NCI-H2107 treated with DMSO at 0.1 percent for 48 hours (cell line): ENCODE measurements at regions not wholly inside any gene's neighbourhood (a gene's known extent, or its start where the extent isn't known, plus 50 kb on each side); places are given as distances from the start of the nearest gene placed in this dataset.
A peak's percentile ranks its signal among the peaks of the same experiment; 100 is the strongest.

Source experiments
- DNase-seq: peaks from one replicate; lab custom pipeline; 2025; ENCODE audit not compliant: unreplicated experiment; lab: John Stamatoyannopoulos, UW

DNA sequence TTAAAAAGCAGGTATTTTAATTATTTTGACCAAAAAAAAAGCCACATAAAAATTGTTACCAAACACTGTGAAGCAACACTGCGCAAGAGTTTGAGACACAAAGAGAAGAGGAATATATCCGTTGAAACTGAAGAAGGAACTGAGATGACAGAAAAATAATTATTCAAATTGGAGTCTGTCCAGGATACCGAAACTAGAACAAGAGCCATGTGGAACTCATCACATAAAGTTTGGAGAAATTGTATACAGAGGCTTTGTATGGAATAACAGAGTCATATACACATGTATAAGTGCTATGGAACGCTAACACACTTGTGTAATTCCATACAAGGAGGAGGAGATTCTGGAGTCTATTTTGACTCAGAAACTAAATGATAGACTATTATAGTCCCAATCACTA, 675.1 kb upstream of the ADGRL2 start:
- no peak for DNase-seq

DNA sequence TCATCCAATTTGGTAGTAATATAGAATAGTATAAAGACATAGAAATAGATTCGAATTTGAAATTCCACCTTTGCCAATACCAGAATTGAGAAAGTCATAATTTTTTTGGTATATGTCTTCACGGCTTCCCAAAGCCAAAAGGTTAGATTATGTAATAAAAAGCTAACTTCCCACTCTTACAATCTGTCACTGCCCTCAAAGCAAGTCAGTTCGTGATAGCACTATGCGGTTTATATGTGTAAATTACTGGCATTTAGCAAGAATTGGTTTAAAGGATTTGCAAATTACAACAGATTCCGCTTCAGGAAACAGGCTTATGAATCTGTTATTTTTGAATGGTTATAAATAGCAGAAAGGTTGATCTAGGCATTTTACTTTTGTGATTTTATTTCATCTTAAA, 679.4 kb upstream of the ADGRL2 start:
- DNase-seq = no peak

- no peak for DNase-seq
These were observed 681.4 kb upstream of the ADGRL2 start for GRCh38 chr1:81119319-81119718.

- DNase-seq = no peak
These were observed 682.2 kb upstream of the ADGRL2 start for GRCh38 chr1:81118550-81118949.

GRCh38 chr1:81115422-81115821, 685.3 kb upstream of the ADGRL2 start:
- DNase-seq = no peak

DNA sequence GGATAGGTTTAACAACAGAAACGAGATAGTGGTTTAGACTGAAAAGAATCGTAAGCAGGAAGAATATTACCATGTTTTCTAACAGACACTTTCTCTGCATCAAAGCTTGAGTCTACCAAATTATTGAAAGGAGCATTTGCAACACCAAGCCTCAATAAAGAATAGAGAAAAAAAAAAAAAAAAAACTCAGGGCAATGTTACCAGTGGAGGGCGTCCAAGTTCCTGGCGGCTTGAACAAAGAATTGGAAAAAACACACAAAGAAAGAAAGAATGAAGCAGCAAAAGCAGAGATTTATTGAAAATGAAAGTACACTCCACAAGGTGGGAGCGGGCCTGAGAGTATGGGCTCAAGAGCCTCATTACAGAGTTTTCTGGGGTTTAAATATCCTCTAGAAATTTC, 686.5 kb upstream of the ADGRL2 start:
- DNase-seq = no peak

- no peak for DNase-seq
These were observed 687.0 kb upstream of the ADGRL2 start for GRCh38 chr1:81113688-81114087.

DNA sequence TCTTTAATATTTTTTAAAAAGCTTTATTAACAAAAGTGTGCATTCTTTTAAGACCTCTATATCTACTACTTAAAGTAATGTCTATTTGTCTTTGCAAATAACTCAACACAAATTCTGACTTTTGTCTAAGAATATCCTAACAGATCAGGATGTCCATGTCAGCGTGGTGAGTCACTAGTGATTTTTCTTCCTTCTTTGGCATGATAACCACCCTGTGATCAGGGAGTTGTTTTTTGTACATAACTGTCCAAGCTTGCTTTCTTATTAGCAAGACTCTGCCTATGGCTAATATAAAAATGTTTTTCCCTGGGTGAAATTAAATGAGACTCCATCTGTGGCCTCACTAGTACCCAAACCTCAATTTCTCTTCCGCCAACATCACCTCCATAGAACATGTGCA, 688.9 kb upstream of the ADGRL2 start:
- DNase-seq = no peak

DNA sequence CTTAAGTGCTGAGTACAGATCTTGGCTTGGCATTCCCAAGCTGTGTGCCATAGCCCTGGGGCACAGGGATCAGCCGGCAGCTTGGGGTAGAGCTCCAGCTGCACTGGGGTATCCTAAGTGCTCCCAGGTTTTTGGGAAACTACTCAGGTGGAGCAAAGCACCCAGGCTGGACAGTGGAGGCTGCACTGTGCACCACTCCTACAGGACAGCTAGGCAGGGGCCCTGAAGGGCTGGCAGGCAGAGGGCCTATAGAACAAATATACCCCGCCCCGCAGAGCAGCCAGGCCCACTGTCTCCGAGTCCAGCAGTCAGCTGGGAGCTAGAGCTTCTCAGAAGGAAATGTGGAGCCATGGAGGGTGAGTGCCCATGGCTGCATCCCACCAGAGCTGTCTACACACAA, 691.7 kb upstream of the ADGRL2 start:
- no peak for DNase-seq

- DNase-seq = no peak
These were observed 702.9 kb upstream of the ADGRL2 start for GRCh38 chr1:81097860-81098259.

DNA sequence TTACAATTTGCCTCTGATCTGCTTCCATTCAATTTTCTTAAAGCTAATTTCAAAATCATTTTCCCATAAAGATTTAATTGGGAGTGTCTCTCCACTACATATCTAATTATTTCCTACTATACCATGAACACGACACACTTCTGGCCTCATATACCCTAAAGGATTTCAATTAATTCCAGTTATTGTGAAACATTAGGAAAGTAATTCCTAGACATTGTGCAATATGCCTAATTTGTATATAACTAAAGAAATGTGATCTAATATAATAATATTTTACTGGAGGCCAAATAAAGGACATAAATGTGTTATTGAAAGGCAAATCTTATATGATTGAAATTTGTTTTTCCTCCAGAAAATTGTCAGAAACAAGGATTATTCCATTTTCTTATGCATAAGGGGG, 727.2 kb upstream of the ADGRL2 start:
- no peak for DNase-seq

- DNase-seq = no peak
These were observed 728.6 kb upstream of the ADGRL2 start for GRCh38 chr1:81071969-81072753.

- no peak for DNase-seq
These were observed 729.5 kb upstream of the ADGRL2 start for GRCh38 chr1:81071072-81071858.

- no peak for DNase-seq
These were observed 730.9 kb upstream of the ADGRL2 start for GRCh38 chr1:81069856-81070255.

GRCh38 chr1:81068726-81069125, 732.0 kb upstream of the ADGRL2 start:
- no peak for DNase-seq

GRCh38 chr1:81053826-81054225, 746.9 kb upstream of the ADGRL2 start:
- DNase-seq = no peak

- no peak for DNase-seq
These were observed 748.6 kb upstream of the ADGRL2 start for GRCh38 chr1:81052162-81052561.

DNA sequence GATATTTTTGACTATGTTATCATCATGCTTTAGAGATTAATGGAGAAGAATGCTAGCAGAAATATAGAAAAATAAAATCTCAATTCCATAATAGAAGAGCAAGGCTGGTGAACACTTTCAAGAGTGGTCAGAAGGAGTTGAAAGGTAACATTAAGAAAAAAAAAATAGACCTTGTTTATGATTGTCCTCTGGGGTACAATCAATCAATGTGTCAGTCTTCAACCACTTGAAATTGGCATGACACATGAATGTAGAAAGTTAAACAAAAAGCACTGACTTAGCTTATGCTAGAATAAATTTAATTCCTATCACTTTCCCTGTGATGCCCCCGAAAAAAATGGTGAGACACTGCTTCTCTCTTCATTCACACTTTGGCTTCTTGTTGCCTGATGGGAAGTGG, 750.3 kb upstream of the ADGRL2 start:
- DNase-seq = no peak

DNA sequence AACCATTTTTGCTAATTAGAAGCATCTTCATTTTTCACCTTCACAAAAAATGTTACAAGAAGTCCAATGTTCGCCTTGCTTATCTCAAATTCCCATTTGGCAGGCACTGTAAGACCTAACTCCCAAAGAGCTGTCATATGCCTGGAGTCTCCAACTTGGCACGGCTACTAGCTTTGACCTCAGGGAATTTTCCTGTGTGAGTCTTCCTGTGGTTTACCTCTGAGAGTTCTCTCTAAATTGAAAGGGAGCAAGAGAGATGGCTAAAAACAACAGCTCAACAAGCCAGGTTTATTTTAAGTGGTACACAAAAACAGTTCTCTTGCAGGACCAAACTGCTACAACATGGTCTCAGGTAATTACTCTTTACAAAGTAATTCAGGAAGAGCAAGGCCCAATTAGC, 756.0 kb upstream of the ADGRL2 start:
- DNase-seq = peak; percentile 21

DNA sequence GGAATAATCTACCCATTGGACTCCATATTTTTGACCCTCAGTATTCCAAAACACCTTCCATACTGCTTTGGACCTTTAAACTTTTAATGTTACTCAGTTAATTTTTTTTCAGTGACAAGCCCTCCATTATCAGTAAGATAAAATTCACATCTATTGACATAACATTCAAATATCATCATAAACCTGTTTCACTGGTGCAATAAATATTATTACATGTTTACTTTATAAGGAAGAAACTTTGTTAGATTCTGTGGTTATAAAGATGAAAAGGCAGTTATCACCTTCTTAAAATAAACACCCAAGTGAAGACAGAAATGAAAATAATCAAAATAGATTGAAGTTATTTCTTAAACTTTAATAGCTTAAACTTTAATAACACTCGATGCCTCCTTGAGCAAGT, 758.5 kb upstream of the ADGRL2 start:
- no peak for DNase-seq

- DNase-seq = no peak
These were observed 766.4 kb upstream of the ADGRL2 start for GRCh38 chr1:81034291-81034690.

DNA sequence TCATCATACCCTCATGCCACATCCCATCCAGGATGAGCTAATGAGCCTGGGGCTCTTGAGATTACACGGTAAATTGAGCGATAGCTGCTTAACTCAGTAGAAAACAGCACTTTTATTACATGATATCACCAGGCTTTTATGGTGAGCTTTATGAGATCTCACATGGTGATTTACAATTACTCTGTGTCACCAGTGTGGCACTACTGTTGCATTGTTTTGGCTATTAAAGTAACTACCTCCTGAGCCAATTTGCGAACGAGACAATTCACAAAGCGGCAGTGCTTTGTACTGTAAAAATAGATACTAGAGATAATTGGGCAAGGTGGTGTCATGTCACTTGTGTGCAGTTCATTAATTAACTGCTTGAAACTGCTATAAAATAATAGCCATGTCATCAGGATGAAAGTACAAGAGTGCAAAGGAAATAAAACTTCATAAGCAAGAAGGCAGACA, 767.7 kb upstream of the ADGRL2 start:
- peak; percentile 39 for DNase-seq
